H1 (cell line): ENCODE measurements at regions not wholly inside any gene's neighbourhood (a gene's known extent, or its start where the extent isn't known, plus 50 kb on each side); places are given as distances from the start of the nearest gene placed in this dataset.

Experiments used
- NRF1 ChIP-seq: IDR thresholded peaks from 2 replicates; pipeline ENCODE4 v1.6.1; 2011; ENCODE audit warnings: mild to moderate bottlenecking, low read depth, low read length, improper control_type of control experiment
- POLR2AphosphoS5 ChIP-seq: IDR thresholded peaks from 2 replicates; pipeline ENCODE4 v1.6.1; 2011; ENCODE audit warnings: low read depth, low read length
- SP4 ChIP-seq: IDR thresholded peaks from 2 replicates; pipeline ENCODE4 v1.6.1; 2012; ENCODE audit warnings: low read length, inconsistent platforms

- TF ChIP-seq SP4: no peak
- no peak for TF ChIP-seq NRF1
- TF ChIP-seq POLR2AphosphoS5: no peak
These were observed 677.0 kb downstream of the NYAP2 start (continued) for GRCh38 chr2:226076529-226076928.
